COLO668 (cell line): ENCODE measurements at regions not wholly inside any gene's neighbourhood (a gene's known extent, or its start where the extent isn't known, plus 50 kb on each side); places are given as distances from the start of the nearest gene placed in this dataset.

Experiments
- DNase-seq: peaks from one replicate; lab custom pipeline; 2025; ENCODE audit not compliant: unreplicated experiment; lab: John Stamatoyannopoulos, UW

DNA sequence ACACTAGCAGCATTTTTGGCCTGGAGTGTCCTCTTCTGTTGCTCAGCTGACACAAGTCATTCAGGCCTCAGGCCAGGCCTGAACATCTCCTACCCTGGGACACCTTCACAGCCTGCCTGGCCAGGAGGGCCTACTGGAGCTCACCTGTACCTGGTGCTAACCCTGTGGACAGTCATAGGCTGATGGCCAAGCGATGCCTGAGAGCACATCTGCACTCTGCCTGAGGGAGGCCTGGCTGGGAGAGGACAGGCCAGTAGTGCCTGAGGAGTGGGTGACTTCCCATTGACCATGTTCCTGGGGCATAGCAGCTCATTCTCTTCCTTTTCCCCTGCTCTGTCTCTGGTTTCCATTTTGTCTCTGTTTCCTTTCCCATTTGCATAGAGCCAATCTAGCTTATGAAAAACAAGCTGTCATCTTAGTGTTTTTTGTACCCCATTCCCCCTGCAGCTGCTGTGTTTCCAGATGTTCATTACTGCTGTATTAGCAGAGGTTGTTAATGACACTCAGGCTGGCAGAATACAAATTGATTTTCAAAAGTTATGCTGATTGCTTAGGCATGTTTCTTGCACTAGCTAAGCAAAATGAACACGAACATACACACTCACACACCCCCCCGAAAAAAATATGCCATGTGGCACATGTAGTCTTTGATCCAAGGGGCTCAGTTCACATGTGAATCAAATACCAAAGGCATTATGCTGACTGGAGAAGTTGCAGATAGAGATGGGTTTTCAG is 149.7 kb upstream of the HS6ST1 start:
- no peak for DNase-seq

DNA sequence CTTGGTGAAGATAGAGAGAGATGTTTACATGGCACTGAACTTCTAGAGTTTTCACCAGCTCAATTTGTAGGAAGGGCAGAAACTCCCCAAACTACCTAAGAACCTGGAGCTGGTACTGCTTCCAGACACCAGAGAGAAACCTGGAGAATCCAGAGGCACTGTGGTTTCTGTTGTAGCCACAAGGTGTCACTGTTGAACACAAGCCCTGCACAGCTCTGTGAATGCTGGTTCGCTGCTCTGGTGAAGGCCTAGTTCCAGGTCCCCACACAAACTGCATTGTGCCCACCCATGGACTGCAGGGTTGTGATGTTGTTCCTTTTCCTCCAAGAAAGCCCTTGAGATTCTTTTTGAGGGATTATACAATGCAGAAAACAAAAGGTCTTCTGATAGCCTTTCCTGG is 150.5 kb upstream of the HS6ST1 start:
- DNase-seq = no peak

DNA sequence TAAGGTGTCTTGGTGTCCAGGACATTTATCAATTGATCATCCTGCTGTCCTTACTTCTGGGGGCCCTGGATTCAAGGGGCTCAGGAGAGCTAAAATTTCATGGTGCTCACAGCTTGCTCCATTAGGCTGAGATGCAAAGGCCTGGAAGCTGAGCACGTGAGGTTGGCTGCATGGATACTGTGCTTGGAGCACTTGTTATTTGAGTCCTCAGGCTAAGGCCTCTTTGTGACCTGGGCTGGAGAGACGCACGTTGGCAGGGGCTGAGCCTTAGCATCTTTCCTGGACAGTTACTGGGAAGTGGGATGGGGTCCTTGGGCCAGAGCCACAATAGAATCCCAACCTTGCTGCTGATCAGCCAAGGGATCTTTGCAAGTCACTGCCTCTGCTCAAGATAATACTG is 151.2 kb upstream of the HS6ST1 start:
- no peak for DNase-seq

DNA sequence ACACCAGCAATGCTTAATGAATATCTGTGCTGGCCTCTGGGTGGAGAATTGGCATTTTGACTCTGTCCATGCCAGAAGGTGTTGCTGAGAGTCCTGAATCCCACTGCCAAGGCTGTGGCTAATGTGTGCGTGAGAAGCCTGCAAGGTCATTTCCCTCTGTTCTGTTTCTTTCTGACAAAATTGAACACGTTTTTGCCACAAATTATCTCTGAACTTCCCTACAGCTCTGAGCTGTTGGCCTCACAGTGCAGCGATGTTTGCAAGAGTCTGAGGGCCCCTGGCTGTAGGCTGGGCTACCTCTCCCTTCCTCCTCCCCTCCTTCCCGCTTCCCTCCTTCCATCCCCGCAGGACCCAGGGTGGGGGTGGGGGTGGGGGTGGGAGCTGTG is 154.1 kb upstream of the HS6ST1 start:
- no peak for DNase-seq

DNA sequence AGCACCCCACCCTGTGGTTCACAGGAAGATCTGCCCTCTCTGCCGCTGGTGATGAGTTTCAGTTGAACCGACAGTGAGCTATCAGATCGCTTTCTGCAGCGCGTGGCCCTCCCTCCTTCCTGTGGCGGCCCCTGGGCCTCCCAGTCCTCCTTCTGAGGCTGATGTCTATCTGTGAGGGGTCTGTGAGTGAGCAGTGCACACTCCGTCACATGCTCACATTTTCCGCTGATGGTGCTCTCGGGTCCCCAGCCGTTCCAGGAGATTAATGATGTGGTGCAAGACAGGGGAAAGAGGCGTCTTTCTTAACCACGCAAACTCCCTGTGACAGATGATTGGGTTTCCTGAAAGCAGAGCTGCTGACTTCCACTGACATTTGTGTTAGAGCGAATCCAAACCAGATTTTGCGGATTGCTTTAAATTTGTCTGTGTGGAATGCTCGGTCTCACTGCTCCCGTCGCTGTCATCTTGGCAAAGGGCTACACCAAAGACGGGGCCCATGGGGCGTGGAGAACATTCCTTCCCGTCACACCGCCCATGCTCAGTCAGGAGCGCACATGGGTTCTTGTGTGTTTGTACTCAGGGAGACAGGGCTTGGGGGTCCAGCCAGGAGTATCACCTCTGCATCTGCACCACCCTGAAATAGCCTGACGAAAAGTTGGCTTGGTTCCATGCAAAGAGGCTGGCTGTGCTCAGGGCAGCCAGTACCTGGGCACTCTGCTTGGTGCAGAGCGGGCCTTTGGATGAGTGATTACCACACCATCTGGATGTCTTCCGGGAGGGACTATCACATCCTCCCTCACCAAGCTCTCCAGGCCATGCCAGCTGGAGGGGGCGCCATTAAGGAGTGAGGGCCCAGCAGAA is 154.7 kb upstream of the HS6ST1 start:
- DNase-seq = no peak

DNA sequence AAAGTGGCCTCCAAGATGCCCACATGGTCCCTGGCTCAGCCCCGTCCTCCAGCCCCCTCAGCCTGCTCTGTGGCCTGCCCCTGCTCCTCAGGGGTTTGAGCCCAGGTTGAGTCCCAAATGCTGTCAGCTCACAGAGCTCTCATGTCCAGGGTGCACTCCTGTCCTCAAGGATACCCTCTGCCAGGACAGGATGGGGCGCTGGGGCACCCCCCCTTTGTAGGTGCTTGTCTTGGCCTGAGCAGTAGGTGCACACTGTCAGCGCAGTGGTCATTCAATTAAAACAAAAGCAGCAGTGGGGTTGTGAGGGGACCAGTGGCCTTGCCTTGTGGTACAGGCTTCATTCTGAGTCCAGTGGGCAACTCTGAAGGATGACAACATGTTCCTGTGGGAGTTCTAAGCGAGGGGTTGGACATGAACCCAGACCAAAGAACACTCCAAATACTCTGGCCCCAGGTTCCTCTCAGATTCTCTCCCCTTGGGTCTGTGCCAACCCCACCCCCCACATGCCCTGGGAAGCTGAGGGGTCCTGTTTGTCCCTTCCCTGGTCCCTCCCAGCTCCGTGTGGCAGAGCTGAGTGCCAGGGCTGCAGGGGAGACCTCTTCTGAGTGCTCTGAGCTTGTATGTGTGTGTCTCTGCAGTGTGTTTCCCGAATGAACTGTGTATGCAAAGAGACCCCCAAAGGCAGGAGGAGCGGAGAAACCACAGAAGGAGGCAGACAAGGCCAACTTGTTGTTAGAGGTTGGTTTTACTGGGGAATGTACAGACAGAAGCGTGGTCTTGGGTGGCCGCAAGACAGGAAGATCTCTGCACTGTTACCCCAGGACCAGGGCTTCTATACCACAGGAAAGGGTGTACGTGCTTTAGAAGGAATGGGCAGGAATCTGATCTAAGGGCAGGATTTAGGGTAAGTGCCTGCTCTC is 155.6 kb upstream of the HS6ST1 start:
- DNase-seq = no peak

DNA sequence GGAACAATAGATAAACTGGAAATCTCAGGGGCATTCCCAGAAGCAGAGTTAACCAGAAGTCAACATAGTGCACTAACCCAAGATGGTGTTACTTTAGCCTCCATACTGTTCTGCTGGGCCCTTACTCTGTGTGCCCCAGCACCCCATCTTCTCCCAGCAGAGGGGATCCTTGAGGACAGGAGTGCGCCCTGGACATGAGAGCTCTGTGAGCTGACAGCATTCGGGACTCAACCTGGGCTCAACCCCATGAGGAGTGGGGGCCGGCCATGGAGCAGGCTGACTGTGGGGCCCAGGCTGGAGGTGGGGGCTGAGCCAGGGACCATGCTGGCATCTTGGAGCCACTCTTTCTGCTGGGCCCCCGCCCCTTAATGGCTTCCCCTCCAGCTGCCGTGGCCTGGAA is 156.3 kb upstream of the HS6ST1 start:
- DNase-seq = no peak

DNA sequence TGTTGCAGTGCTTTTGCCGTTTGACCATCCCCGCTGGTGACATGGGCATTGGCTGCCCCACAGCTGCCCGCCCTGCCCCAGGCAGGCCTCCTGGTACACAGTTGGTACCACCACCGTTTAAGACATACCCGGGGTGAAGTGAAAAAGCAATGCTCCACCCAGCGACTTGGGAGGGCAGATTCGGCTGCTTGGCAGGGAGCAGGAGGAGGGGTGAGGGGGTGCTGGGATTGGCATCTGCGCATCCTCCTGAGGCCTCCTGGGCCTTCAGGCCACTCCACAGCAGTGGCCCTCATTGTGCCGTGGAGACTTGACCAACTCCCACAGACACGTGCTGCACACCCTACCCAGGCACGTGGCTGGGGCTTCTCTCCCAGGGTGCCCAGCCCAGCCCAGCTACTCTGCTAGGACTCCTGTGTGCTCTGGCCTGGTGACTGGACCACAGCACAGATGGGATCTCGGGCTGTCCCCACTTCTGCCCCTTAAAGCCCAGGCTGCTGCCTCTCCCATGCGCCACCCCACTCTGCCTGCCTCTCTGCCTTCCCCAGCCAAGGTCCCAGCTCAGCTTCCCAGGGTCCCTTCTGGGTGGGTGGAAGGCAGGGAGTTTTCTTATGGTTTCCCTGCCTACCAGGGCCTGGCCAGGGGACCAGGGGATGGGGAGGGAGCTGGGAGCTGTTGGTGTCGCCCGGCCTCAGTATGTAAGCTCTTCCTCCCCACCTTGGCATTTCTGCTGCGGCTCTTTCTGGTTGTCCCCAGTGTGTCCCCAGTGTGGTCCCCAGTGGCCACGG is 157.0 kb upstream of the HS6ST1 start:
- no peak for DNase-seq

DNA sequence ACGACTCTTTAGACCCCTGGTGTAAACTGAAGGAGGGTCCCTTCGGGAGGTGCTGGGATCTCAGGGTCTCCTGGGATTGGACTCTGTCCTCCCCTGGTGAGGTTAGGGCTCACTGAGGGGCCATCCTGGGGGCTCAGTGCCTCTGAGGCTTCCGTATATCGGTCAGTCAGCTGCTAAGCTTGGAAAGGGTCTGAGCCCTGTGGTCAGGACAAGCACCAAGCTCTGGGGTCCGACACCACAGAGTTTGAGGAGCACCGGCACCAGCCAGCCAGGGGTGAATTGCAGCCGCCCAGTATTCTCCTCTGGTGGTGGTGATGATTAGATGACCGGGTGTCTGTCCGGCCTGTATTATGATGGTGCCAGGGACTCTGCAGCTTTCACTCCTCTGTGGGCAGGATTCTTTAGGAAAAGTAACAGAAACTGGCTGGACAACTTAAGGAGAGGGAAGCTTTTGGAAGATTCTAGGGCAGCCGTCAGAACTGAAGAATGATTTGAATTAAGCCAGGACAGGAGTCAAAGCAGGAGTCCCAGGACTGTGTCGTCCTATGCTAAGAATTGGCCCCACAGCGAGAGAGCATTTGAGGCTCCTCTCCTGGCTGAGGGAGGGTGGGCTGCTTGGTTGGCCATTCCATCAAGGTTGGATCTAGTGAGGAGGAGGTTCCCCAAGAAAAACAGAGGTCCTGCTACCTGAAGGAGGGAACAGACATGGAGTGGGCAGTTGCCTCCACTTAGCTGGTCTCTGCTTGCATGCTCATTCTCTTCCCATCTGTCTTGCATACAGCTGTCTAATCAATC is 158.6 kb upstream of the HS6ST1 start:
- DNase-seq = no peak

DNA sequence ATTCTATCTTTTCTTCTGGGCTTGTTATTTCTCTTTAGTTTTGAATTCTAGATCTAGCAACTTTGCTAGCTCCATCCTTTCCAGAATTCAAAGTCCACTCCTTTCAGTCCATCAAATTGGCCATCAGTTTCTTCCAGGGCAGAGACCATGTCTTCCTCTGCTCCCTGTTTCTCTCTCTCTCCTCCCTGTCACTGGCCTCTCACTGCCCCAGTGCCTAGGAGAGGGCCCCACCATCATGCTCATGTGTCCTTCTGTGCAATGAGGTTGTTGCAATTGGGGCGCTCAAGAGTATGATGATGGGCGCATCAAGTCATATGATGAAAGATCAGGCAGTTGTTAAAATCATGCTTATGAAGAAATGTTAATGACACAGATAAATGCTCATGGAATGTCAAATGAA is 159.2 kb upstream of the HS6ST1 start:
- DNase-seq = no peak

DNA sequence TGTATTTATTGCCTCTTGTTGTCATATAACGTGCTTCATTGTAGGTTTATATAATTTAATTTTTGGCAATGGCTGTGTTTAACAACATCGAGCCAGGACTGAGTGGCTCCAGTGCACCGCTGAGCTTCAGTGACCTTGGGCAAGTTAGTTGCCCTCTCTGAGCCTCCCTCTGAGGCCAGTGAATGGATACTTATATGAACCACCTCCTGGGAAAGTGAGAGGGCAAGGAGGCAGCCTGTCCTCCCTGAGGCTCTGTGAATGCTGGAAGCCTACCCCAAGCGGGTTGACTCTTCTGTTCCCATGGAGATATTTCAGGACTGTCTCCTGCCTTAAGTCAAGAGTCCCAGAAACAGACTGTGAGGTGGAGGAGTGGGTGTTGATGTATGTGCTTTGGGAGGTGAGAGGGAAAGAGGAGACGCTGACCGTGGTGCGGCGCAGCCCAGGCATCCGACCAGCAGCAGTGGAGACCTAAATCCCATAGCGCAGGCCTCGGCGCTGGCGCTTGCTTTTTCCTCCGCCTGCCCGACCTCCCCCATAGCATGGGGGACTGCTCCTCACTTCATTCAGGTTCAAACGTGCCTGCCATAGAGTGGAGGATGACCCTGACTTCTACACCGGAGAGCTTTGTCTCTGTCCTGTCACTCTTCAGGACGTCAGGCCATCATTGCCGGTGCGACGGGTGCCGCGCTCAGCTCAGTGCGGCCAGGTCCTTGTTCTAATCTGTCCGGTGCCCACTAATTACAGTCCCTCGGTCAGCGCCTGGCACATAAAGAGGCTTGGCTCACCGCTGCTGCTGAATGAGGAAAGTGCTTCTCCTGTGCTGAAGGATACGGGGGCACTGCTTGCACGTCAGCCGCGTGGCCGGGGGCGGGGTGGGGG is 167.3 kb upstream of the HS6ST1 start:
- no peak for DNase-seq

DNA sequence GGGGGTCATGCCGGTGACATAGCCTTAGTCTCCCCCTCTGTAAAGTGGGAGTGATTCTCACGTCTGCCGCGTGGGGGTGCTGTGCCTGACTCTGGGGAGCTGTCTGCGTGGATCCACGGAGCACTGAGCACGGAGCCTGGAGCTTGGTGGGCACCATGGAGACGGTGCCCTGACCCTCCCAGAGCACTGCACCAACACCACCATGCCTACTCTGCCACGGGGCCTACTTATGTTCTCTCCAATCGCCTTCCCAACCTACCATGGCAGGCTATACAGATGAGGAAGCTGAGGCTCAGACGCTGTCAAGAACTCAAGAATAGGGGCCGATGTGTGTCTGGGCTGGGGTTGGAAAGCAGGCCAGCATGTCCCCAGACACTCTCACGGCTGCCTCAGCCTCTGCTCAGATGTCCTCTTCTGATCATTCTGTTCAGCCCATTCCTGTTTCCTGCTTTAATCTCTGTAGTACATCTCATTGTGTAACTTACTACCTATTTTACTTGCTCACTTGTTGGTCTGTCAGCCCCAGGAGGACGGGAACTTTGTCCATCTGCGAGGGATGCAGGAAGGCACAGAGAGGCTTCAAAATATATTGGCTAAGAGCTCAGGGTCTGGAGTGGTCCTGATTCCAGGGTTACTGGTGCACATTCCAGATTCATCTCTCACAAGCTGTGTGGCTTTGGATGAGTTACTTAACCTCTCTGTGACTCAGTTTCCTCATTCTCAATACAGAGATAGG is 168.1 kb upstream of the HS6ST1 start:
- DNase-seq = no peak

DNA sequence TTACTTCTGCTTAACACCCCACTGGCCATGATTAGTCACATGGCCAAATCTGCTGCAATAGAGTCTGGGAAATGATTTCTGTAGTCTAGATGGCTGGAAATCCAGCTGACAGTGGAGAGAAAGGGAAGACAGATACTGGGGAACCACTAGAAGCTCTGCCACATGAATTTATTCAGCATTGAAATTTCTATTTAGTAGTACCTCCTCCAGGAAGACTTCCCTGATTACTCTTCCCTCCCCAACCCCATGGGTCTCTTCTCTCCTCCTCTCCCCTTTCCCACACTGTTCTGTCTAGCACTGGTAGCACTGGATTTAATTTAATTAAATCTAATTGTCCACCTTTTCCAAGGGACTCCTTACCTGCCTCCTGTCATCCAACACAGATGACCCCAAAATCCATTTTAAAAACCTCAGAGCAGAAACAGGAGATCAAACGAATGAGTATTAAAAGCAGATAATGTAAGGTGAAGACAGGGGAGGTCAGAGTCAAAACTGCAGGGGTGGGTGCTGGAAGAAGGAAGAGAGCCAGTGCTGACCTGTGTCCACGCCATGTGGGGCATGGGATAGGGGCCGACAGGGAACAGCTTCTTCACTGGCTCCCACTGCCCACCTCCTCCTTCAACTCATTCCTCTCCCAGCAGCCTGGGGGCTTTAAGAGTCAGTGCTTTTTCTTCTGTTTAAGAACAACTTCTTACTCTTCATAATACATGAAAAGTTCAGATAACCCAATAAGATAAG is 169.2 kb upstream of the HS6ST1 start:
- no peak for DNase-seq

DNA sequence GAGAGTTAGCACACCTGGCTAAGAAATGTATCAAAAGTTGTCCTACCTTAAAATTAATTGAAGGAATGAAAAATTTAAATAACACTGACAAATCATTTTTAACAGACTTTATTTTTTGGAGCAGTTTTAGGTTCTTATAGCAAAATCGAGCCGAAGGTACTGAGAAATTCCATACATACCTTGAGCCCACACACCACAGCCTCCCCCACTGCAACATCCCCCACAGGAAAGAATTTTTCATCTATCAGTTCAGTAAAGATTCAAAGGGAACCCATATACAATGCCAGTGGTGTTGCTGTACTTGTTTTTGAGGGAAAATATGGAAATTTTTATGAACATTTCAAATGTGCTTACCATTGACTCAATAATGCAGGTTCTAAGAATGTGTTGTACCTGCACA is 169.8 kb upstream of the HS6ST1 start:
- no peak for DNase-seq

DNA sequence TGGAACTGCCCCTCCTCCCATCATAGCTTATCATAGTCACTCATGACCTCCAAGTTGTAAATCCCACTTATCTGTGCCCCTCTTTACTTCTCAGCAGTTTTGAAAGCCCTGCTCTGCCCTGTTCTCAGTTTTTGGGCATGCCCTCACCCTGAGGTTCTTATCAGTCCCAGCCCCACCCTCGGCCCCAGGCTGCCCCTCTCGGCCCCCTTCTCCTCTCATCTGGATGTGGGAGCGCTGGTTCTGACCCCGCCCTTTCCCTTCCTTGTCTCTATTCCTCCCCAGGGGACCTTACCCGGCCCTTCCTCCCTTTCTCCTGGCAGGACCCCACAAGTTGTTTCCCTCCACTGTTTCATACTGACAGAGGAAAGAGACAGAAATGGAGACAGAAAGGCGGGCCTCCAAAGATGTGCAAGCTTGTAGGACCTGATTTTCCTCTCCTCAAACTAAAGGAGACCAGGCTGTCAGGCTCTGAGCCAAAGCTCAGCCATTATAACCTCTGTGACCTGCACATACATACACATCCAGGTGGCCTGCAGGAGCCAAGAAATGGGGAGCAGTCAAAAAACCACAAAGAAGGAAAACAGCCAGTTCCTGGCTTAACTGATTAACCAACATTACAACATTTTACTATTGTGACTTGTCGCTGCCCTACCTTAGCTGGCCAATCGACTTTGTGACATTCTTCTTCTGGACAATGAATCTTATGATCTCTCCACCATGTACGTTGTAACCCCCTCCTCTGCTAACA is 171.0 kb upstream of the HS6ST1 start:
- no peak for DNase-seq

DNA sequence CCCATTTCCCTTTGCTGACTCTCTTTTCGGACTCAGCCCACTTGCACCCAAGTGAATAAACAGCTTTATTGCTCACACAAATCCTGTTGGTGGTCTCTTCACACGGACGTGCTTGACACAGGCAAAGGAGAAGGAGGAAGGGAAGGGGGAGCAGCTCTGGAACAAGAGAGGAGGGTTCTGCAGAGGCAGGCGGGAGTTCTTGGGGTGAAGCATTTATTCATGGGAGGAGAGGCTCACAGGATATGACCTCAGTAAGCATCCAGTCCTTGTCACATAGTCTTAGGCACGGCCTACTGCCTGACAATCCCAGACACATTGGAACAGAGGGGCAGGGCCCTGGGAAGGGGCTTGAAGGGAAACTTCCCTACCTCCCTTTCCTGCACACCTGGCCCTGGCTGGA is 171.7 kb upstream of the HS6ST1 start:
- DNase-seq = no peak
